Fibroblast of the aortic adventitia (primary cell): ENCODE measurements at regions not wholly inside any gene's neighbourhood (a gene's known extent, or its start where the extent isn't known, plus 50 kb on each side); places are given as distances from the start of the nearest gene placed in this dataset.

Experiments used
- DNase-seq: peaks from one replicate; pipeline ENCODE4 v3.0.0-alpha.2; 2010; ENCODE audit warnings: low read depth
- H3K4me3 ChIP-seq: 2 replicates; pipeline ENCODE4 v1.5.1; 2011; ENCODE audit warnings: low read depth, mild to moderate bottlenecking, control low read depth, low read length, moderate library complexity
- TF ChIP-seq, protein P1 (sequence below): IDR thresholded peaks from 2 replicates; pipeline ENCODE4 v1.5.1; 2011; ENCODE audit warnings: mild to moderate bottlenecking, low read length, control low read depth, inconsistent platforms; ENCODE audit not compliant: insufficient read depth

GRCh38 chr20:19940988-19941460 is 76.1 kb upstream of the NAA20 start:
- H3K4me3 ChIP-seq, result no peak overlapping the region
- TF ChIP-seq, protein P1, sequence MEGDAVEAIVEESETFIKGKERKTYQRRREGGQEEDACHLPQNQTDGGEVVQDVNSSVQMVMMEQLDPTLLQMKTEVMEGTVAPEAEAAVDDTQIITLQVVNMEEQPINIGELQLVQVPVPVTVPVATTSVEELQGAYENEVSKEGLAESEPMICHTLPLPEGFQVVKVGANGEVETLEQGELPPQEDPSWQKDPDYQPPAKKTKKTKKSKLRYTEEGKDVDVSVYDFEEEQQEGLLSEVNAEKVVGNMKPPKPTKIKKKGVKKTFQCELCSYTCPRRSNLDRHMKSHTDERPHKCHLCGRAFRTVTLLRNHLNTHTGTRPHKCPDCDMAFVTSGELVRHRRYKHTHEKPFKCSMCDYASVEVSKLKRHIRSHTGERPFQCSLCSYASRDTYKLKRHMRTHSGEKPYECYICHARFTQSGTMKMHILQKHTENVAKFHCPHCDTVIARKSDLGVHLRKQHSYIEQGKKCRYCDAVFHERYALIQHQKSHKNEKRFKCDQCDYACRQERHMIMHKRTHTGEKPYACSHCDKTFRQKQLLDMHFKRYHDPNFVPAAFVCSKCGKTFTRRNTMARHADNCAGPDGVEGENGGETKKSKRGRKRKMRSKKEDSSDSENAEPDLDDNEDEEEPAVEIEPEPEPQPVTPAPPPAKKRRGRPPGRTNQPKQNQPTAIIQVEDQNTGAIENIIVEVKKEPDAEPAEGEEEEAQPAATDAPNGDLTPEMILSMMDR, result no peak
- DNase-seq, result no peak

DNA sequence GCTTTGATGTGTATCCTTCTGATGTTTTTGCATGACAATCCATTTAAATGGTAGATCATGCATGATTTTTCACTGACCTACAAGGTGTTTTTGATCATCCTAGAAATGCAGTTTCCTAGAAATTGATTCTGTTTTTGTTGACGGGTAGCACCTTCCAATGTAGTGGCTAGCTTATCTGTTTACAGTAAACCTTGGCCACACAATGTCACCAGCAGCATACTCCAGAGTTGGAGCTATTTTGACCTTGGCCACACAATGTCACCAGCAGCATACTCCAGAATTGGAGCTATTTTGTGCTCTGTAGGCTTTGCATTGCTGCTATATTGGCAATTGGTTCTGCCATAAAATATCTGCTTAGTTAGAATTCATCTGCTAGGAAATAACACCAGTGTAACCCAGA is 74.6 kb upstream of the NAA20 start:
- TF ChIP-seq, protein P1, result no peak
- H3K4me3 ChIP-seq, result no peak overlapping the region
- DNase-seq, result no peak

DNA sequence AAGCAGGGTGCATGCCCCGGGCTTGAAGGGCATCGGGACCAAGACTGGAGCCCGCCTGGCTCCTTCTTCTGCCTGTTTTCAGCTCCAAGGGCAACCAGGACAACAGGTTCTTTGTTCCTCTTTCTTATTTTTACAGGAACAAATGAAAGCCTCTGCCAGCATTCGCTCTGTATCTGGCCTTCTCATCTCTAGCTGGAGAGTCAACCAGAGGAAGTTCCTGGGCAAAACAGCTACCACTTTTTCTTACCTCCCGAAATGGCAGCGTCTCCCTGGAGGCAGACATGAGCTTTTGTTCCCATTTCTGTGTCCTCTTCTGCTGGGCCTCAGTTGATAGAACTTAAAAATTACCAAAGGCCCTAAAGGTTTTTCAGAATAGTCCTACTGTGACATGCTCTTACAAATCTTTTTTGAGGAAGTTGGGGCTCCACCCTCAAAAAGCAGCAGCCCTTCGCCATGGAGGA is 74.1 kb upstream of the NAA20 start:
- no peak overlapping the region for H3K4me3 ChIP-seq
- DNase-seq, result no peak
- TF ChIP-seq, protein P1, result no peak

DNA sequence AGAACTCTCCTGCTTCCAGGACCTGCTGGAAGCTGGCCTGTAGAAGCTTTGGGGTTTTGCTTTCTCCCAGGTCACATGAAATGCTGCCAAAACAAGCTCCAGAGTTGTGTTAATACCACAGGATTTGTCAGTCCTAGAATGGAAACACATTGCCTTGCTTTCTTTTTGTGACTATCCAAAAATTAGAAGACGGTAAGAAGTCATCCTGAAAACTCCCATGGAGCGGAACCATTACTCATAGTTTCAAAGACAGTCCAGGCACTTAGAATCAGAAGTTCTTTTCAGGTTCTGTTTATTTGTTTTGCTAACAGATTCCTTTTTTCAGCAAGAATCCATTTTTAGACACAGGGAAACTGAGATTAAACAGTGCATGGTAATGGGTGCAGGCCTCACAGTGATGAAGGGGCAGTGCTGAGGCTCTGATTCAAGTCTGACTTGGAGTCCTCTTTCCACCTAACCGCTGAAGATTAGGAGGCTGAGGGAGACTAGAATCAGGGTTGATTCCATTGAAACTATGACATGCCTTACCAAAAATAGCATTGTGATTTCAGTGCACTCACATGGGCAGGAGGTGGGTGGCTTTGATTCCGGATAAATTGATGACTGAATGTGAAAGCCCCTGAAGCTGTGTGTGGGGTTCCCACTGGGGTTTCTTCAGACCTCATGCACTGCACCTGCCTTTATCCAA is 72.2 kb upstream of the NAA20 start:
- DNase-seq, result peak; percentile 85
- TF ChIP-seq, protein P1, result no peak
- no peak overlapping the region for H3K4me3 ChIP-seq

GRCh38 chr20:19945732-19946670 is 71.2 kb upstream of the NAA20 start:
- no peak overlapping the region for H3K4me3 ChIP-seq
- TF ChIP-seq, protein P1, result no peak
- no peak for DNase-seq

- TF ChIP-seq, protein P1, result no peak
- DNase-seq, result peak; percentile 64
Measured at GRCh38 chr20:19947611-19948264, 69.4 kb upstream of the NAA20 start.

More at GRCh38 chr20:19947611-19948264, 69.4 kb upstream of the NAA20 start:
- no peak overlapping the region for H3K4me3 ChIP-seq
